NCI-H187 (cell line): ENCODE measurements at regions not wholly inside any gene's neighbourhood (a gene's known extent, or its start where the extent isn't known, plus 50 kb on each side); places are given as distances from the start of the nearest gene placed in this dataset.

Experiments
- DNase-seq, 2 experiments: peaks; one replicate each; lab custom pipeline; 2025; lab: John Stamatoyannopoulos, UW

DNA sequence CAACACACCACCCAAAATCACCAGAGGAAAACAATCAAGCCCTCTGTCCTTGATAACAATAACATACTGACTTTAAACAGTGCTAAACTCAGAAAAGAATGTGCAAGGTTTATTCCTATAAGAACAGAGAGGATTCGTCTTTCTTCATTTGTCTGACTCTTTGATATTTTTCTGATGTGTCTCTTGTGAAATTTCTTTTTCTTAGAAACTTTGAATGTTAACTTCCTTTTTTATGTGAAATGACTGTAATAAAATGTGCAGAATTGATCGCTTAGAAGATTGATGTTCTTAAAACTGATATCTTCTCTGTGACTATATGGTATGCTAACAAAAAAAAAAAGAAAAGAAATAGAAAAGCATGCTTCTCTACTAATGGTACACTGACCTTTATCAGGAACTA lies 947.4 kb upstream of the CITED2 start:
- DNase-seq, result no peak

- DNase-seq, result no peak
These were observed 945.9 kb upstream of the CITED2 start for GRCh38 chr6:140320081-140321080.

- no peak for DNase-seq
These were observed 944.8 kb upstream of the CITED2 start for GRCh38 chr6:140319209-140319608.

GRCh38 chr6:140318408-140318807 lies 944.0 kb upstream of the CITED2 start:
- DNase-seq, result no peak

- DNase-seq, result no peak
These were observed 943.5 kb upstream of the CITED2 start for GRCh38 chr6:140317950-140318349.

- no peak for DNase-seq
These were observed 942.5 kb upstream of the CITED2 start for GRCh38 chr6:140316966-140317365.

DNA sequence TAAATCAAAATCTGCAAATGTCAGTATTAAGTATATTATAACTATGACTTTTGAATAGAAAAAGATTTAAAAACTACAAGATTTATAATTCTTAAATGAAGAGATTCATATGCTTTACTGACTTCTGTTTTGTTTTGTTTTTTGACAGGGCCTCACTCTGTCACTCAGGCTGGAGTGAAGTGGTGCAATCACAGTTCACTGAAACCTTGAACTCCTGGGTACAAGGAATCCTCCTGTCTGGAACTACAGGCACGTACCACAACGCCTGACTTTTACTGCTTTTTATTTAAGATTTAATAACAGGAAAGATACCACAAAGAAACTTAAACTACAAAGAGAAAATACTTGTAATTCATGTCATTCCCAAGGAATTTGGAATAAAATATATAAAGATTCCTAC lies 940.2 kb upstream of the CITED2 start:
- DNase-seq, result no peak

DNA sequence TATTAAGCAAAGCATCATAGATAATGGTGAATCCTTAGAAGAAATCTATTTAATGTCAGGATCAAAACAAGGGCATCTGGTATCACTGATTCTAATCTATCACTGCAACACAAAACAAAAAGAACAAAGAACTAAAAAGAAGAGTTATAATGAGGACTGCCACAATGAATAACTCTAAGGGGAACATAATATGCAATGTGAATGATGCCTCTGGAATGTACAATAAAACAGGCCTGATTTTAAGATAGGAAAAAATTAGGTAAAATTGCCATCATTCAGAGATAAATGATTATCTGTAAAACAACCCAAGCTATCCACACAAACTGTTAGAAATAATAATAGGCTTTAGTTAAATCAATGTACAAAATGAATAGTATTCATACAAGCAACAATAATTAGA lies 936.7 kb upstream of the CITED2 start:
- no peak for DNase-seq

GRCh38 chr6:140303218-140303949 lies 928.9 kb upstream of the CITED2 start:
- DNase-seq, result no peak

DNA sequence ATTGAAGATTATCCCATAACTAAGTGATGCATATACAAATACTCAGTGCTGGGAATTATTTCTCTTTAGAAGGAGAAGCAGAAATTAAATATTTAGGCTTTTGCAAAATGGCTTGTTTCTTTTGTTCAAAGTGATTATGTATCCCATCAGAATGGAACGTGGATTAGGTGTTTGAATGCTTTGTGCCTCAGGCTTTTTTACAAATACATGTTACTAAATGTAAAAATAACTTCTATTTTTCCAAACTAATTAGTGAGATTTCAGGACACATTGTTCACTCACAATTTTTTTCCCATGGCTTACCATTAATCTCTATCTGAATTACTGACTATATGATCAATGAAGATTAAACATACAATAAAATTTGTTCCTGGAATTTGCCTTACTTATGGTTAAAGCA lies 925.9 kb upstream of the CITED2 start:
- no peak for DNase-seq

DNA sequence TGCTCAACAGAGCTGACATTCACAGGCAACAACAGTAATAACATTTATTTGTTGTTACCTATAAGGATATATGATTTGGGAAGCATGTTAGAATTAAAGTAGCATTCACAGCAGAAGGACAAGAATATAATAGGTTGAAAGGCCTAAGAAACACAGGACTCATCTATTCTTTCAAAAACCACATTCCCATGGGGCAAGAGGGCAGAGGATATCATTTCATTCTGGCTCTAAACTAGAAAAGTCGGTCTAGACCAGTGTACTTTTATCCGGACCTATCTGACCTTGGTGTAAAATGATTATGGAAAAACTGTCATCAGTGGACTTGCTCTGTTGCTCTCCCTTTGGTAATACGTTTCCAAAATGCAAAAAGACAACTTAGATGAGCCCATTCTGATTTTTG lies 914.7 kb upstream of the CITED2 start:
- no peak for DNase-seq

GRCh38 chr6:140285998-140286690 lies 911.7 kb upstream of the CITED2 start:
- DNase-seq, result no peak

- no peak for DNase-seq
These were observed 911.0 kb upstream of the CITED2 start for GRCh38 chr6:140285471-140285870.

GRCh38 chr6:140284871-140285270 lies 910.4 kb upstream of the CITED2 start:
- no peak for DNase-seq

DNA sequence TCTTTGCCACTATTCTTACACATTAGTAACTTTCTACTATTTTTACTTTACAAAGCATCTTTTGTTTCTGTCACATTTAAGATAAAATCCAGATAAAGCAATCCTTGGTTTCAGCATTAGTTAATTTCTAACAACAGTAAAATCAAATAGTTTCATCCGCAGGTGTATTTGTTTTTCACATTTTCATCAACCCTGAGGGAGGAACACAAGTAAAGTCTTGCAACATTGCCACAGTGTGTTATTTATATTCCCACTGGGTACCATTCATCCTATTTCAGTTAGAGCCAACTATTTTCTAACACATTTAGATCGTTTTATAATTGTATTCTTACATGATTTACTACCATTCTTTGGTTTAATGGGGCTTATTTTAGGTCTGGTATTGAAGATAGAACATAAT lies 908.7 kb upstream of the CITED2 start:
- DNase-seq, result no peak

GRCh38 chr6:140281767-140282166 lies 907.3 kb upstream of the CITED2 start:
- no peak for DNase-seq

- no peak for DNase-seq
These were observed 906.8 kb upstream of the CITED2 start for GRCh38 chr6:140281236-140281635.

- no peak for DNase-seq
These were observed 902.3 kb upstream of the CITED2 start for GRCh38 chr6:140276719-140277118.

GRCh38 chr6:140276133-140276532 lies 901.7 kb upstream of the CITED2 start:
- no peak for DNase-seq

GRCh38 chr6:140275725-140276124 lies 901.3 kb upstream of the CITED2 start:
- DNase-seq, result no peak

GRCh38 chr6:140274548-140274947 lies 900.1 kb upstream of the CITED2 start:
- DNase-seq, result no peak

GRCh38 chr6:140271759-140272377 lies 897.4 kb upstream of the CITED2 start:
- peak; percentile 1 to 58 for DNase-seq
